Activated CD8-positive, alpha-beta T cell treated with anti-CD3 and anti-CD28 coated beads for 36 hours (primary cell): ENCODE measurements at regions not wholly inside any gene's neighbourhood (a gene's known extent, or its start where the extent isn't known, plus 50 kb on each side); places are given as distances from the start of the nearest gene placed in this dataset.

Experiments used
- ATAC-seq: fragments of 200-7000 bp; cut with Tn5 transposase; one replicate; pipeline ENCODE4 v1.10.0; 2021; ENCODE audit warnings: mild to moderate bottlenecking, moderate library complexity
- CTCF ChIA-PET: fragments of 350-600 bp; sonication (Branson Sonifier 250); formaldehyde crosslinking; loops from one replicate; lab custom pipeline; 2021; ENCODE audit warnings: antibody characterized with exemption; lab: Charles Lee
- POLR2A ChIA-PET: fragments of 350-600 bp; sonication (Branson Sonifier 250); formaldehyde crosslinking; loops from one replicate; lab custom pipeline; 2021; ENCODE audit warnings: antibody characterized with exemption; lab: Charles Lee
- DNase-seq: peaks from one replicate; pipeline ENCODE4 v3.0.0-alpha.2; 2020
- H3K27ac Mint-ChIP-seq: one replicate; pipeline ENCODE4 v1.8.0; 2021; ENCODE audit warnings: mild to moderate bottlenecking, mixed read lengths
- H3K27me3 Mint-ChIP-seq: one replicate; pipeline ENCODE4 v1.8.0; 2021; ENCODE audit warnings: mixed read lengths
- H3K36me3 Mint-ChIP-seq: one replicate; pipeline ENCODE4 v1.8.0; 2021; ENCODE audit warnings: low read depth, mixed read lengths
- H3K4me1 Mint-ChIP-seq: one replicate; pipeline ENCODE4 v1.8.0; 2021; ENCODE audit warnings: low read depth, mixed read lengths
- H3K4me3 Mint-ChIP-seq: one replicate; pipeline ENCODE4 v1.8.0; 2021; ENCODE audit warnings: mild to moderate bottlenecking, moderate library complexity, mixed read lengths
- H3K9me3 Mint-ChIP-seq: one replicate; pipeline ENCODE4 v1.8.0; 2021; ENCODE audit warnings: mixed read lengths
- intact Hi-C: fragments of 100-400 bp; cut with micrococcal nuclease; formaldehyde crosslinking; loops from one replicate; pipeline ENCODE4 v1.10.0; 2022
- TF ChIP-seq, protein P1 (sequence below): fragments of 200-600 bp; IDR thresholded peaks from one replicate; pipeline ENCODE4 v1.8.0; 2022; ENCODE audit warnings: antibody characterized with exemption, mild to moderate bottlenecking

DNA sequence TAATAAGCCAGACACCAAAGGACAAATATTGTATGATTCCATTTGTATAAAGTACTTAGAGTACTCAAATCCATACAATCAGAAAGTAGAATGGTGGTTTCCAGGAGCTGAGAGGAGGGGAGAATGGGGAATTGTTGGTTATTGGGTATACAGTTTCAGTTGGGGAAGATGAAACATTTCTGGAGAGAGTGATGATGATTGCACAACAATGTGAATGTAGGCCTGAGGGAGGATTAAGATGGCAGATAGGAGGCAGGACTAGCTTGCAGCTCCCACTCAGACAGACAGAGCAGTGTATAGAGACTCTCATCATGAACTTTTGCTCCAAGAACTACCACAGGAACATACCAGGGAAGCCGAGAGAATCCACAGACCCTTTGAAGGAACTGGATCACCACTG, 75.7 kb upstream of the PAK3 start:
- ChIA-PET POLR2A (no interaction called here), CTCF (no interaction called here)
- no peak for ATAC-seq
- Mint-ChIP-seq H3K27me3 (no peaks in the 10 kb centered on the region), H3K9me3 (no peaks in the 10 kb centered on the region), H3K4me1 (no peaks in the 10 kb centered on the region), H3K4me3 (no peak overlapping the region), H3K36me3 (no peaks in the 10 kb centered on the region), H3K27ac (no peak overlapping the region)
- intact Hi-C loops = no loop called here
- DNase-seq = no peak
- TF ChIP-seq, protein P1, sequence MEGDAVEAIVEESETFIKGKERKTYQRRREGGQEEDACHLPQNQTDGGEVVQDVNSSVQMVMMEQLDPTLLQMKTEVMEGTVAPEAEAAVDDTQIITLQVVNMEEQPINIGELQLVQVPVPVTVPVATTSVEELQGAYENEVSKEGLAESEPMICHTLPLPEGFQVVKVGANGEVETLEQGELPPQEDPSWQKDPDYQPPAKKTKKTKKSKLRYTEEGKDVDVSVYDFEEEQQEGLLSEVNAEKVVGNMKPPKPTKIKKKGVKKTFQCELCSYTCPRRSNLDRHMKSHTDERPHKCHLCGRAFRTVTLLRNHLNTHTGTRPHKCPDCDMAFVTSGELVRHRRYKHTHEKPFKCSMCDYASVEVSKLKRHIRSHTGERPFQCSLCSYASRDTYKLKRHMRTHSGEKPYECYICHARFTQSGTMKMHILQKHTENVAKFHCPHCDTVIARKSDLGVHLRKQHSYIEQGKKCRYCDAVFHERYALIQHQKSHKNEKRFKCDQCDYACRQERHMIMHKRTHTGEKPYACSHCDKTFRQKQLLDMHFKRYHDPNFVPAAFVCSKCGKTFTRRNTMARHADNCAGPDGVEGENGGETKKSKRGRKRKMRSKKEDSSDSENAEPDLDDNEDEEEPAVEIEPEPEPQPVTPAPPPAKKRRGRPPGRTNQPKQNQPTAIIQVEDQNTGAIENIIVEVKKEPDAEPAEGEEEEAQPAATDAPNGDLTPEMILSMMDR = no peak

DNA sequence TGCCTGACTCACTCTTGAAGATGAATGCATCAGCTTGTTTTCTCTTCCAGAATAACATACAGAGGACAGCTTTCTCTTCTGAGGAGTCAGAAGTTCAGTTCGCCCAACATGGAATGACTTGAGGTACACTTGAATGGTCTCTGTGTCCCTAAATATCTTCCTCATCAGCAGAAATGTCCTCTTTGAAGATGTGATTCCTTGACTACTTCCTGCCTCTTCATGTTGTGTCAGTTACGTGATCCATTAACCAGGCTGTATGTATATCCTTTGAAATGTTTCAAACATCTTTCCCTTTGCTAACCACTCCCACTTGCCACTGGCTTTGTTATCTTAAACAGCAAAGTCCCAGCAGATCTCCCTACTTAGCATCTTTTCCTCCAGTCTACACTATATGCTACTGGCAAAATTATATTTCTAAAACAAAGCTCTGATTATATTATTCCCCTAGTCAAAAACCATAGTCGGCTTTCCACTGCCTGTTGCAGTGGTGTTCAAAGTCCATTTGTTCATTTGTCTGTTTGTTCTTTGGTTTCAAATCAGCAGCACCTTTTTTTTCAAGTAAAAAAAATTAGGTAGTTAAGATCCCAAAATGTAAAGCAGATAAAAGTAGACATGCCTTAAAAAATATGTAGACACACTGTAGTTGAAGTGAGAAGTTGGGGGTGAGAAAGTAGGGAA, 82.1 kb upstream of the PAK3 start:
- DNase-seq (no peak), ATAC-seq (no peak)
- Mint-ChIP-seq H3K9me3 (no peaks in the 10 kb centered on the region), H3K36me3 (no peaks in the 10 kb centered on the region), H3K4me3 (no peak overlapping the region), H3K27ac (no peak overlapping the region), H3K4me1 (no peaks in the 10 kb centered on the region), H3K27me3 (no peaks in the 10 kb centered on the region)
- intact Hi-C loops = no loop called here
- TF ChIP-seq, protein P1 = no peak
- ChIA-PET POLR2A (no interaction called here), CTCF (interaction anchor here (1.2 kb wide), 1 partner anchor 86 kb away, joined by 3 read pairs; no protein-coding TSS in a partner anchor)

- no peak for ATAC-seq
- TF ChIP-seq, protein P1 = no peak
- Mint-ChIP-seq H3K27ac (no peak overlapping the region), H3K27me3 (no peaks in the 10 kb centered on the region), H3K9me3 (no peaks in the 10 kb centered on the region), H3K4me3 (no peak overlapping the region), H3K36me3 (no peaks in the 10 kb centered on the region), H3K4me1 (no peaks in the 10 kb centered on the region)
- no peak for DNase-seq
- intact Hi-C loops = no loop called here
- ChIA-PET POLR2A (no interaction called here), CTCF (no interaction called here)
Observed at GRCh38 chrX:111010111-111010510, 85.9 kb upstream of the PAK3 start.

DNA sequence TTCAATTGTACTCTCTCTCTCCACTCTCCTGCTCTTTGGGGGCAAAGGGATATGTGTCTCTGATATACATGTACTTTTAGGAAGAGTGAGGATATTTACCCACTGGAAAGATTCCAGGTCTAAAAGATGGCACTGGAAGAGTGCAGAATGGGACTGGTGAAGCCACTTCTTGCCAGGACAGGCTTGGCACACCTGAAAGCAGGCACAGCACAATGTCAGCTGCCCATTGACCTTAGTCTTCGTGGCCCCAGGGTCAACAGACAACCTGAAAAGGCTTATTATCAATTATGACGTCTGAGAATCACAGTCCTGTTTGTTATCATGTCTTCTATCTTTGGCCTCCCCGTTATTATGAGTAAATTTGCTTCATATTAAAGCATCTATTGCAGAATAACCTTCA, 86.7 kb upstream of the PAK3 start:
- H3K36me3 Mint-ChIP-seq = no peaks in the 10 kb centered on the region
- H3K9me3 Mint-ChIP-seq = no peaks in the 10 kb centered on the region
- intact Hi-C loops = no loop called here
- ChIA-PET CTCF (no interaction called here), POLR2A (no interaction called here)
- H3K27me3 Mint-ChIP-seq = no peaks in the 10 kb centered on the region
- ATAC-seq = no peak
- no peak overlapping the region for H3K4me3 Mint-ChIP-seq
- no peak overlapping the region for H3K27ac Mint-ChIP-seq
- no peak for DNase-seq
- TF ChIP-seq, protein P1 = no peak
- no peaks in the 10 kb centered on the region for H3K4me1 Mint-ChIP-seq

- no peak for ATAC-seq
- TF ChIP-seq, protein P1 = no peak
- no peak for DNase-seq
- Mint-ChIP-seq H3K4me1 (no peaks in the 10 kb centered on the region), H3K4me3 (no peak overlapping the region), H3K9me3 (no peaks in the 10 kb centered on the region), H3K36me3 (no peaks in the 10 kb centered on the region), H3K27me3 (peaks cover 2% of the 10 kb centered on the region), H3K27ac (no peak overlapping the region)
- POLR2A ChIA-PET = no interaction called here
- intact Hi-C loops = no loop called here
- CTCF ChIA-PET = no interaction called here
Observed at GRCh38 chrX:111008126-111008525, 87.9 kb upstream of the PAK3 start.
